Endodermal cell (in vitro differentiated cells): ENCODE measurements at regions not wholly inside any gene's neighbourhood (a gene's known extent, or its start where the extent isn't known, plus 50 kb on each side); places are given as distances from the start of the nearest gene placed in this dataset.
"Not testable (repeated sequence)": the region's sequence is repeated elsewhere in the genome, so short reads cannot be mapped to it uniquely, and the experiment has no call there.

Experiments
- DNase-seq: peaks from one replicate; pipeline ENCODE4 v3.0.0-alpha.2; 2017
- H3K27ac ChIP-seq: 2 replicates; pipeline ENCODE4 v1.5.1; 2013; ENCODE audit warnings: mild to moderate bottlenecking, low read depth, low read length, moderate library complexity
- H3K27me3 ChIP-seq: 2 replicates; pipeline ENCODE4 v1.6.1; 2013; ENCODE audit warnings: mild to moderate bottlenecking, low read length, moderate library complexity; ENCODE audit not compliant: insufficient read depth, control insufficient read depth, poor library complexity, severe bottlenecking
- H3K36me3 ChIP-seq: 2 replicates; pipeline ENCODE4 v1.7.0; 2013; ENCODE audit warnings: mild to moderate bottlenecking, low read length, moderate library complexity; ENCODE audit not compliant: control insufficient read depth, insufficient read depth
- H3K4me1 ChIP-seq: one replicate; pipeline ENCODE4 v1.7.0; 2013; ENCODE audit warnings: low read length; ENCODE audit not compliant: control insufficient read depth, insufficient read depth
- H3K4me3 ChIP-seq: 2 replicates; pipeline ENCODE4 v1.5.1; 2013; ENCODE audit warnings: mild to moderate bottlenecking, low read length, moderate library complexity
- H3K9ac ChIP-seq: 2 replicates; pipeline ENCODE4 v1.6.1; 2013; ENCODE audit warnings: mild to moderate bottlenecking, low read length, moderate library complexity; ENCODE audit not compliant: poor library complexity, severe bottlenecking; ENCODE audit errors: extremely low read depth
- H3K9me3 ChIP-seq: 2 replicates; pipeline ENCODE4 v1.6.1; 2013; ENCODE audit warnings: mild to moderate bottlenecking, low read length, moderate library complexity; ENCODE audit not compliant: control insufficient read depth
- H3K27ac Mint-ChIP-seq: 2 replicates; pipeline ENCODE4 v1.8.0; 2020; ENCODE audit warnings: mixed read lengths
- H3K27me3 Mint-ChIP-seq: 2 replicates; pipeline ENCODE4 v1.8.0; 2021; ENCODE audit warnings: mild to moderate bottlenecking, mixed read lengths; ENCODE audit not compliant: insufficient read depth
- H3K36me3 Mint-ChIP-seq: 2 replicates; pipeline ENCODE4 v1.8.0; 2020; ENCODE audit warnings: low read depth, mixed read lengths
- H3K4me1 Mint-ChIP-seq: 2 replicates; pipeline ENCODE4 v1.8.0; 2020; ENCODE audit warnings: mixed read lengths
- H3K4me3 Mint-ChIP-seq: 2 replicates; pipeline ENCODE4 v1.8.0; 2020; ENCODE audit warnings: mild to moderate bottlenecking, moderate library complexity, mixed read lengths
- H3K9me3 Mint-ChIP-seq: 2 replicates; pipeline ENCODE4 v1.8.0; 2020; ENCODE audit warnings: mild to moderate bottlenecking, mixed read lengths
- CTCF ChIP-seq: fragments of 200-600 bp; sonication (generic); conservative IDR thresholded peaks from 2 replicates; pipeline ENCODE4 v1.5.0; 2021; ENCODE audit warnings: antibody characterized with exemption, mild to moderate bottlenecking
- WGBS, 2 experiments: methylation state at CpG; one replicate each; pipeline versions ENCODE4 v1.1.5 to v1.1.7; 2013; ENCODE audit warnings: missing lambda C conversion rate in 2 of 2, mixed read lengths in 1 of 2; ENCODE audit not compliant: insufficient coverage in 1 of 2, insufficient read length in 1 of 2; 5-methylcytosine and 5-hydroxymethylcytosine counted together

- Histone ChIP-seq H3K36me3 (peaks cover 82% of the 10 kb centered on the region), H3K27ac (no peak overlapping the region), H3K4me3 (no peak overlapping the region), H3K4me1 (no peaks in the 10 kb centered on the region), H3K9ac (no peak overlapping the region), H3K9me3 (peaks cover 56% of the 10 kb centered on the region), H3K27me3 (no peaks in the 10 kb centered on the region)
- Mint-ChIP-seq H3K9me3 (peaks cover 38% of the 10 kb centered on the region), H3K36me3 (peaks cover 81% of the 10 kb centered on the region), H3K27ac (no peak overlapping the region), H3K4me3 (no peak overlapping the region), H3K27me3 (no peaks in the 10 kb centered on the region), H3K4me1 (no peaks in the 10 kb centered on the region)
- TF ChIP-seq CTCF = no peak
- WGBS, 2 experiments = 100% methylated on average over 1 of the region's 2 CpGs; no CpG with 5 or more reads in 1 of the 2 experiments
- DNase-seq = no peak
Measured at GRCh38 chr12:100083308-100083707, 59.4 kb downstream of the BLTP3B start.

- Histone ChIP-seq H3K36me3 (peaks cover 84% of the 10 kb centered on the region), H3K9me3 (peaks cover 70% of the 10 kb centered on the region), H3K4me3 (peak overlapping the region; percentile 20)
- H3K27ac Mint-ChIP-seq, H3K9ac ChIP-seq, H3K4me1 ChIP-seq, H3K27me3 Mint-ChIP-seq, H3K27ac ChIP-seq, H3K27me3 ChIP-seq, DNase-seq, H3K4me1 Mint-ChIP-seq, H3K4me3 Mint-ChIP-seq: not testable (repeated sequence)
- Mint-ChIP-seq H3K36me3 (peaks cover 82% of the 10 kb centered on the region), H3K9me3 (peaks cover 50% of the 10 kb centered on the region)
- WGBS, 2 experiments = 88 to 94% methylated on average over 2 to 3 of the region's 3 CpGs
Measured at GRCh38 chr12:100078777-100079176, 63.9 kb downstream of the BLTP3B start.

- Histone ChIP-seq H3K27me3 (no peaks in the 10 kb centered on the region), H3K9ac (no peak overlapping the region), H3K4me3 (no peak overlapping the region), H3K4me1 (no peaks in the 10 kb centered on the region), H3K36me3 (peaks cover 75% of the 10 kb centered on the region), H3K27ac (no peak overlapping the region), H3K9me3 (peaks cover 59% of the 10 kb centered on the region)
- peak; percentile 54 for TF ChIP-seq CTCF
- no peak for DNase-seq
- no peaks in the 10 kb centered on the region for H3K4me1 Mint-ChIP-seq
- no peak overlapping the region for H3K4me3 Mint-ChIP-seq
- no peak overlapping the region for H3K27ac Mint-ChIP-seq
- no peaks in the 10 kb centered on the region for H3K27me3 Mint-ChIP-seq
- peaks cover 74% of the 10 kb centered on the region for H3K36me3 Mint-ChIP-seq
- WGBS, 2 experiments = 89 to 91% methylated on average over 3 of the region's 3 CpGs
- H3K9me3 Mint-ChIP-seq = peaks cover 49% of the 10 kb centered on the region
Measured at GRCh38 chr12:100077367-100077766, 65.3 kb downstream of the BLTP3B start.

GRCh38 chr12:100075598-100075997 is 67.1 kb downstream of the BLTP3B start:
- Histone ChIP-seq H3K4me3 (no peak overlapping the region), H3K27ac (no peak overlapping the region), H3K27me3 (no peaks in the 10 kb centered on the region), H3K4me1 (no peaks in the 10 kb centered on the region), H3K9me3 (peaks cover 41% of the 10 kb centered on the region), H3K36me3 (peaks cover 69% of the 10 kb centered on the region), H3K9ac (no peak overlapping the region)
- DNase-seq = no peak
- H3K9me3 Mint-ChIP-seq = peaks cover 34% of the 10 kb centered on the region
- WGBS, 2 experiments = 98 to 100% methylated on average over 1 to 2 of the region's 2 CpGs
- TF ChIP-seq CTCF = no peak
- H3K4me3 Mint-ChIP-seq = no peak overlapping the region
- H3K27me3 Mint-ChIP-seq = no peaks in the 10 kb centered on the region
- peaks cover 64% of the 10 kb centered on the region for H3K36me3 Mint-ChIP-seq
- no peak overlapping the region for H3K27ac Mint-ChIP-seq
- H3K4me1 Mint-ChIP-seq = no peaks in the 10 kb centered on the region
